ENCODE measurements at regions not wholly inside any gene's neighbourhood (a gene's known extent, or its start where the extent isn't known, plus 50 kb on each side); places are given as distances from the start of the nearest gene placed in this dataset.

DNA sequence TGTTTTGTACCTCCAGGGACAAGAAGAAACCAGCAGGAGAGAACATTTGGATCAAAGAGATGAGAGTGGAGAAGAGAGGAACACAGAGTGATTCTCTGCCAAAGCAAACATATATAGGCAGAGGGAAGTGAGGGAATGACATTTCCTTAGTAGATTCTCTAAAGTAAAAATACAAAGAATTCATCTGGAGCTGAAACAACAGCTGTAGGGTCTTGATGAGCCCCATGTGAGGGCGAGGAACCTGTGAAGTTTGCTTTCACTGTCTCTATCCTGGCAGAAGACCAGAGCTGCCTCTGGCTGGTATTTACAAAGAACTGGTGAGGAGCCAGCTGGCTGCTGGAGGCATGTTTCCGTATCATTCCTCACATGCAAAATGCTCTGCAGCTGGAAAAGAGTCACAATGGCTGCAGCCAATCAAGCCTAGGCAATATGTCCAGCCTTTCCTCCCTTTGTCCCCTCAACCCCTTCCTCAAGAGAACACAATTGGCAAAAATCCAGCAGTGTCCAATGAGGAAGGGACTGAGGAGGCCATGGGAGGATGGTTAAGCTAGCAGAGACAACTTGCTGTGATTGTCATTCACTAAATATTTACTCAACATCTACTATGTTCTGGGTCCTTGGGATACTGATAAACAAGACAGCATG, 122.5 kb downstream of the PHLDA1 start:
- DNase-seq (ENCODE audit: low read depth in 4 of 4, low spot score in 2 of 4) = no peak

DNA sequence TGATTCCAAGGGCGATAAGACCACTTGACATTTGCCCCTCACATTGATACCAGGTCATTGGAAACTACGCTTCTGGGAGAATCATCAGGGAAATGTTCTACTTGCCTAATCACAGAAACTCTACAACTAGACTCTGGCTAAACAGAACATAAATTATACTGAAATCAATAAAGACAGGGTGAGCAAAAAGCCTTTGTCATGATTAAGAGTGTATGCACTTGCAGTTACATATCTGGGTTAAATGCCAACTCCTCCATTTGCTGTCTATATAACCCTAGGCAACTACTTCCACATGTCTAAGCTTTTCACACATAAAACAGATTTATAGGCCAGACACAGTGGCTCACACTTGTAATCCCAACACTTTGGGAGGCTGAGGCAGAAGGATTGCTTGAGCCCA, 125.7 kb downstream of the PHLDA1 start:
- DNase-seq (ENCODE audit: low read depth in 4 of 4, low spot score in 2 of 4) = no peak

DNA sequence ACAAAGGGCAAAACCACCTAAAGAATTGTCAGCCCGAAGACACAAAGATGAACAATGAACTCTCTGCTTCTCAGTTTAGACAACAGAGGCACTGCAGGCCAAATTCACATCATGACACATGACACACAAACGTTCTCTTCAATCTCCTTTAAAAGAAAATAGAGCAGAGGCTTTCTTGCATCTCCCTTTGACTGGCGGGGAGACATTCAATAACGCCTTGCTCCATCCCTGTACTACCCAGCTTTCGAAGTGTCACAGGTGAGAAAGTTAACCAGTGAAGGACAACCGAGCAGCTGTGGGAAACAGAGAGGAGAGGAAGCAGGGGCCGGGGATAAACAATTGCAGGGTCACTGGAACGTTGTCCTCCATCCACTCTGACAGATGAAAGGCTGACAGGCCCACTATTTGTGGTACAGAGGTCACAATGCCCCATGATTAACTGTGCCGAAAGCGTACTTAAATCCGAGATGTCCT, 130.8 kb downstream of the PHLDA1 start:
- no peak for DNase-seq (ENCODE audit: low read depth in 4 of 4, low spot score in 2 of 4)

DNA sequence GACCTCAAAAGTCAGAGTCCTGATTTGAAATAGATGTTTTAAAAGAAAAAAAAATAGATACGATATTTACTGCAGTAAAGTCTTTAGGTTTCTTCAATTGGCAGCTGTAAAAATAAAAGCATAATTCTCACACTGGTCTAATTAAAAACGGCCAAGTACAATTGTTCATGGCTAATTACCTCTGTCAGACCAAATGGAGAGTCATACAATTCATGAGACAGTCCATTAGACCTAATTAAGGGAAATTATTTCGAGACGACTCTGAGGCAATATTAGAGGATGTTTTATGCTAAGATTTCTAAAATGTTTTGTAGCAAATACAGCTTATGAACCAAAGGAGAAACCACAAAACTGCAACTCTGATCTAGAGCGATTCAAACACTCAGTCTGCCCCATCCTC, 131.3 kb downstream of the PHLDA1 start:
- no peak for DNase-seq (ENCODE audit: low read depth in 4 of 4, low spot score in 2 of 4)

DNA sequence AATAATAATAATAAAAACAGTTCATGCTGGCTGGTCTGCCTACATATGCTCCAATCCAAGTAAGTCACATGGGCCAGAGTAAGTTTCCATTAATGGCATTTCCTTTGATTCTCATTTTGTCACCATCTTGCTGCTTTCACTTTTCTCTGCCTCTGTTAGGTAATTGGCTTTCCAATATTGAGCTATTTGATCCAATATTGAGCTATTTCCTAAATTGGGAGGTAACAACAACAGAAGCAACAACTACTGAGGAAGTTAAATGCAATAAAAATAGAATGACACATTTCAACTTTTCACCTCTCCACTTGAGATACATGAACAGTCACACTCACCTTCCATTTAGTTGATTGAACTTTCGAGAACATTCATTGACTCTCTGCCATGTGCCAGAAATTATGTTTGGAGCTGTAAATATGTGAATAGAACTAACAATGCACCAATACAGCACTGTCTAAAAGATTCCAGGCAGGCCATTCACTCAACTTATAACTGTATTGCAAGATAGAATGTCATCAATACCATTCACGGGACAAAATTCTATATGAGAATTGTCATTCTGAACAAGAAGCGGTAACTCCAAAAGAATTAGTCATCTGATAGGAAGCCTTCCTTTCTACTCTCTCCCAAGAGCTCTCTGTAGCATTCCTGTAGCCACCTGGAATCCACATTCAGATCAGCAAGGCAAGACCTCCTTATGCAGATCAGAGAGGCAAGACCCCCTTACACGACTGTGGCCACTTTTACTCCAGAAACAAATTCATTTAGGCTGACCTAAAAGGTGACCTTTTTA, 136.4 kb downstream of the PHLDA1 start:
- no peak for DNase-seq (ENCODE audit: low read depth in 4 of 4, low spot score in 2 of 4)

DNA sequence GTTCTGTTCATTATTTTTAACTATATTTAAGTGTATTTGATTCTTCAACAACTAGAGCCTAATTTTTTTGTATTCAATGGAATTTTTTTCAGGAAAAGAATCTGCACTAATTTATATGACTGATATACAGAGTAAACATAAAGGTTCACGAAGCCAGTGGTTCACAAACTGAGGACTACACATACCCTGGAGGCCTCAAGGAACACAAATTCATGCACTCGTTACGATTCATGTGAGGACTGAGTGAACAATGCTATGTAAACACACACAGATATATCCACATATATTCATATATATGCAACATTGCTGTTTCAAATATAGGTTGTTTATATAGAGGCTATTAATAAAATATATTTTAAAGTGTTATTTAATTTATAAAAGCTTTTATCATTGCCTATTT, 137.8 kb downstream of the PHLDA1 start:
- no peak for DNase-seq (ENCODE audit: low read depth in 4 of 4, low spot score in 2 of 4)

DNA sequence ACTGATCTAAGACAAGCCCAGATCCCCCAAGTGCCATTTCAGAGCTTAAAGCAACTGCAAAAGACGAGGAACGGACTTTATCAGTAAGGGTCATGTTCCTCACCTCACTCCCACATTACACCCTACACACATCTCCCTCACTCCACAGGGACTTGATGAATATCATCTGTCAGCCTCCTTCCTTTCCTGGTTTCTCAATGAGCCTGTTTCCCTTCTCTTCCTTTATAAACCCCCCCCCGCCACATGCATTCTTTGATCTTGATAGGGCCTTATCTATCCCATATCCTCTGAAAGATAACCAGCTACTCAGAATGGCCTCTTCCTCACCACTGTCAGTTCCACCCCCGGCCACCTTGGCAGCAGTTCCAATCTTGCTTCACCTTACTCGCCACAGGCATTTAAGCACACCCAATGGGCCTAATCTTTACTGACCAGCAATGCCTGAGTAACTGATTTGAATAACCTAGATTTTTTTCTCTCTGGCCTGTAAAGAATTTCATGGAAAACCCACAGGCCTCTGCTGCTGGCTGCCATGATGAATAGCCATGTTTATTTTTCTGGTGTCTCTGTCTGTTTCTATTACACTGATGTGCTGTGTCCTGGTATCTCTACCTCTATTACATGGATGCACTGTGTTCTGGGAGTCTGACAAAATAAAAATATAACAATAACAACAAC, 138.7 kb downstream of the PHLDA1 start:
- DNase-seq (ENCODE audit: low read depth in 4 of 4, low spot score in 2 of 4) = no peak

DNA sequence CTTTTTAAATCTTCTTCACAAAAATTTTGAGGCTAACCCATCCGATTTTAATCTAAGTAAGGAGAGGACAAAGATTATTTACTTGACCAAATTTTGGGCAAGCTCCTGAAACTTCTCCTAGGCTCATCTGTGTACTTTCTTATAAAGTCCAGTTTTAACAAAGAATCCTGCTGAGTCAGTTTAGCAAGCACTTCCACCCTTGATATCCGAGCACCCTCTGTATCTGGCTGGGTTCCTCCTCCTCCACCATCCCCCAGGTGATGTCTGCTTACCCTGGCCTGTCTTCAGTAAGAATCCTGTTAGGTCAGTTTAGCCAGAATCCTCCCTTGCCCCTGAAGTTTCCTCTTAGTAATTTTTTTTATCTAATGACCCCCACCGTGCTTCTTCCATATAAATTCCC, 140.5 kb downstream of the PHLDA1 start:
- no peak for DNase-seq (ENCODE audit: low read depth in 4 of 4, low spot score in 2 of 4)

DNA sequence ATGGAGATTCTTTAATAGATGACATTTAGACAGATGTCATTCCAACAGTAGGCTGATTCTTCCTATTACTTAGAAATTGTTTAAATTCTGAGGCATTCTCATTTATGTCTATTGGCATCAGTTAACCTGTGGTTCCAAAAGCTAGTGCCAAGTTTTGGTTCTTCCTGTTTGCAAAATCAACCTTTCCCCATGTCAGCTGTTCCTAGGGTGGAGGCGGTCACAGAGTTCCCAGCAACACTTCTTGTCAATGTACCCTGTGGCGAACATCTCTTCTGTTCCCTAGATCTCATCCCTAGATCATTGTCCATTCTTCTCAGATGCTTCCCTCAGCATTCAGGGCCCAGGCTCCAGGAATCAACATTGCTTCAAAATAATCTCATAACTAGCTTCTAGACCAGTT, 140.9 kb downstream of the PHLDA1 start:
- no peak for DNase-seq (ENCODE audit: low read depth in 4 of 4, low spot score in 2 of 4)

DNA sequence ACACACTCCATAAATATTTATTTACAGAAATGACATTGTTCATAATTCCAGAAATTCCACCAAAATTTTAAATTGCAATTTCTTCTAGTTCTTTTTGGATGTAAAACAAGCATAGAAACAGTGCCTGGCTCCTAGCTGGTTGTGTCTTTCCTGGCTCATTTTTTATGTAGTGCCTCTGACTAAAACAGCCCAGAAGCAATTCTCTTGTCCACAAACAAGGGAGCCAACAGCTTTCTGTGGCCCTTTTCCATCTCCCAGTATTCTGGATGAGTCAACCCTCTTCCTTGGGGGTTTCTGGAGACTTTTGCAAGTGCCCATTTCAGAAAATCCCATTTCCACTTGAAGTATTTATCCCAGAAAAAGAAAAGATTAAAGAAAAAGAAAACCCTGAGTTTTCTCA, 141.4 kb downstream of the PHLDA1 start:
- no peak for DNase-seq (ENCODE audit: low read depth in 4 of 4, low spot score in 2 of 4)

DNA sequence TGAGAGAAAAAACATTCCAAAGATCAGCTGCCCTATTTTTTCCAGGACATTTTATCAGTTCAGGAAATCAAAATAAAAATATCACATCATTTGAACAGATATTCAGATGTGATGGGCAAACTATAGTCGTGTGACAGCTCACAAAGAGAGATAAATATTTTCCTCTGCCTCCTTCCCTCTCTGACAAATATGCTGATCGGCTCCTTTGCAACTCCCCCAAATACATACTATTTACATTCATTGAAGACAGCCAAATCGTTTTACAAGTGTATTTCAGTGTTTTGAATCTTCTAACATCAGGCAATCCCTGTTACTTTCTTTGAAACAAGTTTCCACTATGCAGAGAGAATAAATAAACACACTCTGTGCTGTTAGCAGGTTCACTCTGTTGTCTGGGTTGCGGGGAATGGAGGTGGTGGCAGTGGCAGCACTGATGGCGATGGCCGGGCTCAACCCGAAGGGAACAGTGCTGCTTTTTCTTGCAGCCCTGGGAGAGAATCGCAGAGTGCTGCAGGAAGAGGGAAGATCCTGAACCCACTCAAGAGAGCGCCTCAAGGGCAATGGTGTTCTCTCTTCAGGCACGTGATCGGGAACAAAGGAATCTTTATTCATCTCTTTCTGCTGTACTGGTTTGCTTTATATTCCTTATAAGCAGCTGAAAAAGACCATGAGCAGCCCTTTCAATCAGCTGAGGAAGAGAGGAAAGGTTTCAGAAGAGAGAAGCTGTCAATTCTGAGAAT, 142.5 kb downstream of the PHLDA1 start:
- no peak for DNase-seq (ENCODE audit: low read depth in 4 of 4, low spot score in 2 of 4)

DNA sequence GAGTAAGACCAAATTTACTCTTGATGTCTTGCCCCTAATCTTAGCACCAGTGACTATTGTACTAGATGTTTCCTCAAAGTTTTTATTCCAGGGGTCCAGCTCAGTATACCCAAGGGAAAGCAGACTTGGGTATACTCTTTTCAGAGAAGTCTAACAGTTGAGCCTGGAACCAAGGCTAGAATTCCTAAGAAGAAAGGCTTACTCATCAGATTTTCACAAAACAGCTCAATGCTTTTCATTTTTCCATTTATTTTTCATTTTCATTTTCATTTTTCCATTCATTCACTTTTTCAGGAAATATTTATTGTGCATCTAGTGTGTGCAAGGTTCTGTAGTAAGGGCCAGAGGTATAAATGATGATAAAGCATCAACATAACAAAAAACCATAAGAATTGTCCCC, 143.2 kb downstream of the PHLDA1 start:
- DNase-seq (ENCODE audit: low read depth in 4 of 4, low spot score in 2 of 4) = no peak

DNA sequence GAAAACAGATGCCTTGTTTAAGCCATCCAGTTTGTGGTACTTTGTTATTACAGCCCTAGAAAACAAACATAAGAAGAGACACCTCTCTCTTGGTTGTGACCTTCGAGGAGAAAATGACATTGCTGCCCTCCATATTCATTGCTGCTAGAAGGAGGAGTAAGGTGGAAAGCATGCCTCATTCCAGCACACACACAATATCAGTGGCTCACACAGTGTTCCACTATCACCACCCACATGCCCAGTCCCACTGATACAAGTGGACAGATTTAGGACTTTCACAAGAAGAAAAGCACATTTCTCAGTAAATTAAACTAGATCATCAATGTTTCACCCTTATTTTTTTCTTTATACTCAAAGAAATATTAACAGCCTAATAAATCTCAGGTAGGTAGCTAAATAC, 143.6 kb downstream of the PHLDA1 start:
- no peak for DNase-seq (ENCODE audit: low read depth in 4 of 4, low spot score in 2 of 4)

DNA sequence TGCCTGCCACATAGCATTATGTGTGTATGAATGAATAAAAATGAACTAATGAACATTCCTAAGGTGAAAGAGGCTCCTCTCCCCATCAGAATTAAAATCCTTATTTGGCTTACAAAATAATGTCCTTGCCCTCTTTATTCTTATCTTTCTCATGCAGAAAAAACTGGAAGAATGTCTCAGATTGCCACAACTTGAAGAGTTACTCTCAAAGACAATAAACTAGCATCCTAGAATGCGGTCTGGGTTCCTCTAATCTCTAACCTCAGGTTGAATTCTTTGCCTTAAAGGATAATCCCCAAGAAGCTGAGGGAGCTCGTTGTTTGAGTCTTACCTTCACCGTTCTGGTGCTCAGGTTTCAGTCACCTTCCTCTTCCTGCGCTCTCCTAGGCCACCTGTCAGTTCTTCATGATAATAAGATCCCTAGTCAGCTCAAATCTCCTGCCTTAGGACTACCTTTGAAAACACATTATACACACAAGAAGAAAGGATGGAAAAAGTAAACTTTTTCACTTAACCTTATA, 147.1 kb downstream of the PHLDA1 start:
- DNase-seq (ENCODE audit: low read depth in 4 of 4, low spot score in 2 of 4) = no peak

DNA sequence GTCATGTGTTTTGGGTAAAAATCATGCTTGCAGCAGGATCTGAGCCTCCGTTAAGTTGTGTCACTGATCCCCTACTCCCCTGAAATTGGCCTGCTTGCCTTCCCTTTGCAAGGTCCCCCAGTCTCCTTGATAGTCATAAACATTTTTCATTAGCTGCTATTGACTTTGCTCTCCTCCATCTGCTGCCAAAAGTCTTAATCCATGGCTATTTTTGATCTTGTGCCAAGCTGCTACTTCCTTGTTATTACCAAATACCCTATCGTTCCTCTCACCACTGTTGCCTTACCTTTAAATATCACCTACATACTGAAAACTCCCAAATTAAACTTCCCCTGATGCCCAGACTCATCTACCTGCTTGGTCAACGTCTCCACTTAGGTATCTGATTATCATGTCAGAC, 148.3 kb downstream of the PHLDA1 start:
- DNase-seq (ENCODE audit: low read depth in 4 of 4, low spot score in 2 of 4) = no peak

DNA sequence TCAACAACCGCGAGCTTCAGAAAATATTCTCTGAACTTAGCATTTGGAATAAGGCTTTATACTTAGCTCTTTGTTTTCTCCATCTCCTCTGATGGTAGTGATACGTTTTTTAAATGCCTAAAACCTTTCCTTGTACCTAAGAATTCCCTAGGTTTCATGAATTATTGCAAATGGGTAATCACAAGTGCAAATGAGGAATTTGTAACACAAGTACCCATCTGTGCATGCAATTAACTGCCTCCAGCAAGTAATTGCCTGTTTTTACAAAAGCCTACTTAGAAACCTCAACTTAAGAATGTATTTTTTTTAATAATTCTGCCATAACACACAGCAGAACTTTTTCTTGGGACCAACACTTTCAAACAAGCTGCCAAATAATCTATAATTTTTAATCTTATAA, 149.2 kb downstream of the PHLDA1 start:
- no peak for DNase-seq (ENCODE audit: low read depth in 4 of 4, low spot score in 2 of 4)

DNA sequence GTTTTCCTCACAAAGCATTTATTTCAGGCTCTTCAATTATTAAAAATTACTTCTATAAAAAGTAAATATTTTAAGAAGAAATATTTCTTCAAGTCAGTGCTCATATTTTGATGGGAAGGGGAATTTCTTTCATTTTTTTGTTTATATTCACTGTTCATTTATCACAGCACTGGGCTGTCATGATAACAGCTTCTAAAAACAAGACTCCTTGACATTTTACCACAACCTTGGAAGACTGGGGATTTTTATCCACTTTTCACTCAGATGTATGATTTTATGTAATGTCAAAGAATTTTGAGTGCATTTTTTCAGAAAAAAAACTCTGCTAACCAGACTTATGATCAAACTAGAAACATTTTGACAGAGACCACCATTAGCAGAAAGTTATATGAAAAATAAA, 149.7 kb downstream of the PHLDA1 start:
- DNase-seq (ENCODE audit: low read depth in 4 of 4, low spot score in 2 of 4) = no peak

DNA sequence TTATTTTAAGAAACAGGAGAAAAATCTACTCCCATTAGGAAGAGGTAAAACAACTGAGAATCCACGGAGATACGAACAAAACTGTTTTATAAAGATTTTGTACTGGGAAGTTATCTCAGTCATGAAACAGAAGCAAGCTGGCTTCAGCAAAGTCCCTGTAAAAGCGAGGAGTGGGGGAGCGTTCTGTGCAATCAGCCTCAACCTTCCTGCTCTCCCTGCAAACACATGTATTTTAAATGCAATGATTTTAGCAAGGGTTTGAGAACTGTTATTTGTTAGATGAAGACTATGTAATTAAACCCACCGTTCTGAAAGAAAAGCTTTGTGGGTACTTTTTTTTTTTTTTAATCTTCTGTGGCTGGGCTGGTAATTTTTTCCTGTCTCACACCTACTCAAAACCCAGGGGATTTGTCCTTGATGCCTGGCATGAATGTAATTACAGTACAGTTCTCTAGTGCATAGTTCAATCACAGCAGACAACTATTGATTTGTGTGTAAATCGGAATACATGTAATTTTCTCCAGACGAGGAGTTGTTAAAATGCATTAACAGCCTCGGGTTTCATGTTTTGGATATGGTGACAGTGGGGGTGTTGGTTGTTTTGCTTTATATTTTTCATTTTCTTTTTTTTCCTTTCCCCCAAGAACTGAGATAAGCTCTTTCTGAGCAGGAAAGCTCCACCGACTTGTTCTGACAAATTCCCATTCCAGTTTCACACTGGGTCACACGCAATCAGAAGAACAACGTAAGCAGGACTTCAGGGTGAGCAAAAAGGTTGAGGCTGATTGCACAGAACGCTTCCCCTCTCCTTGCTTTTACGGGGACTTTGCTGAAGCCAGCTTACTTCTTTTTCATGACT, 153.6 kb downstream of the PHLDA1 start:
- no peak for DNase-seq (ENCODE audit: low read depth in 4 of 4, low spot score in 2 of 4)

DNA sequence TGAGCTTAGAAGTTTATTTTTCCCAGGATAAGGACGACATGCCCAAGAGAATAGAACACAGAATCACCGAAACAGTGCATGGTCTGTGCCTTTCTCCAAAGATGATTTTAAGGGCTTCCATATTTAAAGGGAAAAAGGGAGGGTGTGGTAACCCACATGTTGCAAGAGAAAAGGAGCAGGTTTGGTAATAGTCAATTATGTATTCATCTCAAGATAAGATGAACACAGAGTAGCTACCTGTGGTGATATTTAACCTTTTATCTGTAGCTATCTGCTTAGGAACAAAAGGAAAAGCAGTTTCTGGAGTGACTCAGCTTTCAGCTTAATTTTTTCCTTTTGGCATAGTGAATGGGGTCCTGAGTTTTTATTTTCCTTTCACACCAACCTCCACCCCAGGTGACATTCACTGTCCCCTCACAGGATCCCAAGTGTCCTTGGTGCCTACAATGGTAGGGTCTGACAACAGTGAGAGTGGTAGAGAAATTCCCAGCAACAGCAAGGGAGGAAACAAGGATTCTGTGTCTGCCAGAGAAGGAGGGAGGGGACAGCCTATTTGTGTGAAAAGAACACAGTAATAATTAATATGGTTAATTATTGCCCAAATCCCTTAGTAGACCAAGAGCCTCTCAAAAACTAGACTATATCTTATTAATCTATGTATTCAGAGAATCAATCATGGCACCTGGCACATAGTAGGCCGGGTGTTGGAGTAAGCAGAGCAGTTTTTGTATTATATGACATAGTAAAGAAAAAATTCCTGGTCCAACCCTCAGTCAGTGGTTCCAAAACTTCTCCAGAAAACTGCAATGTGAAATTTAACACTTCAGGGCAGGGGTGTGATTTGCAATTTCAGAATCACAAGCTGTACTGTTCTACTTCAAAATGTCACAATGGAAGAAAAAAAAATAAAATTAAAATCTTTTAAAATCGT, 154.5 kb downstream of the PHLDA1 start:
- DNase-seq (ENCODE audit: low read depth in 4 of 4, low spot score in 2 of 4) = no peak

Data from left renal cortex interstitium (tissue), 4 donors.